ENCODE measurements at regions not wholly inside any gene's neighbourhood (a gene's known extent, or its start where the extent isn't known, plus 50 kb on each side); places are given as distances from the start of the nearest gene placed in this dataset.
"Not testable (repeated sequence)": the region's sequence is repeated elsewhere in the genome, so short reads cannot be mapped to it uniquely, and the experiment has no call there.

DNA sequence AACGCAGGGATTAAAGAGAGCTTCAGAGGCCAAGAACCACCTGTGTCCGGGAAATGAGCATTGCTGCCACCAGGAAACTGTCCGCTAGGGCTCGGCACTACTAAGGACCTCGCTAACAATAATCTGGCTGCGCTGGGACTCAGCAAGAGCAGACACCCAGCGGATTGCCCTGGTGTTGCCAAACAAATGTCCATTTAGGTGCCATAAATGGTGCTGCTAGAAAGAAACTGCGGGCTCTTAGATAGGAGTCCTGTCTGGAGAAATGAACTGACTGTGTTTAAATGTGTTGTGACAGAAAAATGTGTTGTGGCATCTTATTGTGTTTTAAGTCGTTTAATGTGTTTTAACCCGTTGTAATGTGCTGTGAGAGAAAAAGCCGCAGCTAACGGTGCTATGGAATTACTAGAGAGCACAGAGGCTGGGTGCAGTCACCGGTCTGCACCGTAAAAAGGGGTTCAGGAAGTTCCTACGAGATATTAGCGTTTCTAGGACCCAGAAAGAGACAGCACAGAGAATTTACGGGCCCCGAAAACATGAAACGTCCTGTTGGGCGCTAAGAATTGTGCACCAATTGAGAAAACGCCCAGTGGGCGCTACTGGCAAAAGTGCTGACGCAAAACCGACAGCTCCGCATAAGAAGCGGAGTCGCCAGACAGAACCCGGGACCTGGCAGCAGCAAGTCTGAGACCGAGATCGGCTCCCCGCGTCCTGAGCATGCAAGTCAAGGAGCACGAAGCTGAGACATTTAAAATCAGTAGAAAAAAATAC is 90.6 kb downstream of the ANXA2R start:
- peak; percentile 23 to 93 (median 61) for DNase-seq

DNA sequence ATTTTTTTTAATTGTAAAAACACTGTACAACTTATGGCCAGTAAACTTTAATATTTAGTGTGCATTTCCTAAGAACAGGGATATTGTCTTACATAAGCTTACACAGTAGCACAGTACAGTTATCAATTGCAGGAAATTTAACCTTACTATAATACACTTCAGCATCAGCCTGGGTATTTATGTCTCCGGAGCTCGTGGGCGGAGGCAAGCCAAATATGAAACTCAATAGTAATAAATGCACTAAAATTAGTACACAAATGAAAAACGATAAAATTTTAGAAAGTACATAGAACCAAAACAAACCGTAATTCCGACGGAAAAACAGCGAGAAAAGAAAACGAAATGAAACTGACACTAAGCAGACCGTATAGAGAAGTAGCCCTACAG is 91.2 kb downstream of the ANXA2R start:
- DNase-seq, result peak in 1 of 5 experiments; percentile 36

DNA sequence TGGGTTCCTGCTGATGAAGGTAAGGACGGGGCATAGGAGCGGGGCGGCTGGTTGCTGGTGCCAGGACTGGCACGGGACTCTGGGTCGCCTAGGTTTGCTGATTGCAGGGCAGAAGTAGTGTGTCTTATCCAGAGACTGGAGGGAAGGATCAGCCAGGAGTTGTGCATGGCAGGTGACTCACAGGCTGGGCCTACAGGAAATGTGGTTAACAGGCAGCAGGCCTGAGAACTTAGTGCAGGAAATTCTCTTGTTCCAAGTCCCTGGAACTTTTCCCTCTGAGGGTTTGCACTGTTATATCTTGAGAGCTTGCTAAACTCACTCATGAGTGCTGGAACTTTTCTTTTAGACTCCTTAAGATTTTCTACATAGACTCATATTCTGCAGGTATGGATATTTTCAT is 95.1 kb downstream of the ANXA2R start:
- no peak for DNase-seq

DNA sequence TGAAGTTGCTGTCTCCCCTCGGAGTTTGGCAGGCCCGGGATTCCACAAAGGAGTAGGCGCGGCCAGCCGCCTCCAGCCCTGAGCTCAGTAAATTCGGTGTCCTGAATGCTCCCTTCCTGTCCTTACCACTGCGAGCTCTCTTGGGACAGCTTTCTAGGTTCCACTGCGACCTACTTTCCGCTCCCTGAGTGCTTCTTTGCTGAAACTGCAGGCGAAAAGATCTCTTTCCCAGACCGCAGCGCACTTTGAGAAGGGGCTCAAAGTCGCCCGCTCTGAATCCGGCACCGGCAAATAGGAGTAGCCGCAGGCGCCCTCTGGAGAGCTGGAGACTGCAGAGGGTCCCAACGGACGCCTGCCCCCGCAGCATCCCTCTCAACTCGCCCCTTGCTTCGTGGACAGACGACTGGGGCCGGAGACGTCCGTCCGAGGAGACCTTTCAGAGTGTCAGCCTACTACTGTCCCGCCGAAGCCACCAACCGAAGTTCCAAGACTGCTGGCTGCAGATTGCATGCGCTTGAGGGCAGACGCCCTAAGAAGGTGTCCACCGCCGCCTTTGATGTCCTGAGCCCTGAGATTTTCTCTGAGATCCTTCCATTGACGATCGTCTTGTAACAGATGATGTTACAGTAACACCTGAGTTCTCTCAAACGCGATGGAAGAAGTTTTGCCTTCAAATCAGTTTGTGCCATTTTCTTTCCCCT is 96.0 kb downstream of the ANXA2R start:
- no peak for DNase-seq

DNA sequence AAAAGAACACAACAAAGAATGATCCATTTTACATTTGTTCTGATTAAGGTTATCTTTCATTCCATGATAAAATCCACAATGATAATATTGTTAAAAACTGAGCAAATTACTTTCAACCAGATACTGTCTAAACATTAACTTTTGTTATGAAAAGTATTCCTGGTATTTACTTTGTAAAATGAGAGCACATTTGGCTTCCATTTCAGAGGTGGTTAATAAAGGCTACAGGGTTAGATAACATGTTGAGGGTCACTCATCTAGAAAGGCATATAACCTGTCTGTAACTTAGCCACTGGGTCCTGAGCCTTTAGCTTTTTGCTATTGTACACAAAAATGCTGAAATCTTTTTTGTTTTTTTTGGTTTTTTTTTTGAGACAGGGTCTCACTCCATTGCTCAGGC is 99.3 kb downstream of the ANXA2R start:
- no peak for DNase-seq

DNA sequence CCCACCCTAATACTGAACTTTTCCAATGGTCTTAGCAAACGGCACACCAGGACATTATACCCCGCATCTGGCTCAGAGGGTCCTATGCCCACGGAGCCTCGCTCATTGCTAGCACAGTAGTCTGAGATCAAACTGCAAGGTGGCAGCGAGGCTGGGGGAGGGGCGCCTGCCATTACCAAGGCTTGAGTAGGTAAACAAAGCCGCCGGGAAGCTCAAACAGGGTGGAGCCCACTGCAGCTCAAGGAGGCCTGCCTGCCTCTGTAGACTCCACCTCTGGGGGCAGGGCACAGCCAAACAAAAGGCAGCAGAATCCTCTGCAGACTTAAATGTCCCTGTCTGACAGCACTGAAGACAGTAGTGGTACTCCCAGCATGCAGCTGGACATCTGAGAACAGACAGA is 108.1 kb downstream of the ANXA2R start:
- not testable (repeated sequence) for DNase-seq

DNA sequence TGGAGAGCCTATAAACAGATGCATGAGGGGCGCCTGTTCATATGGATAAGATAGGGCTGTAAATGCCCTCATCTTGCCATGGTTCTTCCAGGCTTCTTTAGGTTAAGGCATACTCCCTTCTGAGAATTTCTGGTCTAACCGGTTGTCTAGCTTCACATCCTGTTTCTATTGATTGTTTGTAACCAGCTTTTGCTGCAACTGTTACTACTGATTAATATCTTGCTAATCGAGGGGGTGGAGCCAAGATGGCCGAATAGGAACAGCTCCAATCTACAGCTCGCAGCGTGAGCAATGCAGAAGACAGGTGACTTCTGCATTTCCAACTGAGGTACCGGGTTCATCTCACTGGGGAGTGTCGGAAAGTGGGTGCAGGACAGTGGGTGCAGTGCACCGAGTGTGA is 108.7 kb downstream of the ANXA2R start:
- not testable (repeated sequence) for DNase-seq

DNA sequence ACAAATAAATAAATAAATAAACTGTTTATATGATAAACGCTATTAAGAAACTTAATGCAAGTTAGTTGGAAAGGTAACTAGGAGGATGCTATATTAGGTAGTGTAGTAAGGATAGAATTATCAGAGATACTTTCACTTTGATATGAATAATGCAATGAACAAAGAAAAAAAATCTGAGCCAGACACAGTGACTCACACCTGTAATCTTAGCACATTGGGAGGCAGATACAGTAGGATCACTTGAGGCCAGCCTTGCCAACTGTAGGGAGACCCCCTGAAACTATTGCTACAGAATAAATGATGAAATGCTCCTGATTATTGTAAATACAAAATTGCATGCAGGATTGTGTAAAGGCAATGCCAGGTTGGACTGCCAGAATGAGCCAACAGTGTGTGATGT is 109.2 kb downstream of the ANXA2R start:
- no peak for DNase-seq

DNA sequence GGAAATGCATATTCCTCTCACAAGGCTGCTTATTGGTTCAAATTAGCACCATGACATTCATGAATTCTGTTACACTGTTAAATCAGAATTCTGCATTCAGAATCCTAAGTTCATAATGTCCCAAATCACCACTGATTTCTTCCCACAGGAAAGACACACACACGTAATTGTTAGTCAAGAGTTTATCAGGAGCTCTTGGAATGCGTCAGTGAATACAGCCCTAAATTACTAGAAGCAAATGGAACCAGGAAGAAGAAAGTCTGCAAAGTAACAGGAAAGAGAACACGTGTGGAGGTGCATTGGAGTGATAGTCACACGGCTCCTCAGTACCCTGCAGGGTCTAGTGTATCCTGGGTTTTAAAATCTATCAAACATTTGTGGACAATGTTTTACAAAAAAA is 110.2 kb downstream of the ANXA2R start:
- no peak for DNase-seq

DNA sequence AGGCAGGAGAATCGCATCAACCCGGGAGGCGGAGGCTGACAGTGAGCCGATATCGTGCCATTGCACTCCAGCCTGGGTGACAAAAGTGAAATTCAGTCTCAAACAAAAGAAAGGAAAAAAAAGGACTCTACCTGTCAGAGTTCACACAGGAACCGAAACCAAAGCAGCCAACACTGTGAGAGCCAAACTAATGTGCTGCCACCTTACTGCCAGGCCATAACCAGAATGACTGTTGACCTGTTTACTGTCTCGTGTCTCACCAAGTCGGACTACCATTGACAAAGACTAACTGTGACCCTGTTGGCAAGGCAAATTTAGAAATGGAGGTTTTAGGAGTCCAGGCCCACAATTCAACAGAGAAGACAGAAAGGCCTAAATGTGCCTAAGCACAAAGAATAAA is 112.4 kb downstream of the ANXA2R start:
- DNase-seq, result no peak

DNA sequence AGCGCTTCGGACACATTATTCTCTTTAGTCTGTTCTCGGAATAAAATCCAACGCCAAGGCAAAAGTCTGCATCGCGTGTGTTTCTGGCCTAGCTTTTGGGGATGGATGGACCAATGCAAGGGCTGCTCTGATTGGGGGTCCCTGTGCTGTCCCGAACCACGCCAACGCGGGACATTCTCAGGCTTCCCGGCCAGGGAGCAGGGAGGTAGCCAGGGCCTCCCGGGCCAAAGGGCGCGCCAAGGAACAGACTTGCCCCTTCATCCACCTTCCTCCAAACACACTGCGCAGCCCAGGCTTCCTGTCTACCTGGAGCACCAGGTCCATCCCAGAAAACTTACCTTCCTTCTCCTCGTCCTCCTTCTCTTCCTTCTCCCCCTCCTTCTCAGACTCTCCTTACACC is 113.0 kb upstream of the SELENOP start:
- DNase-seq, result no peak

DNA sequence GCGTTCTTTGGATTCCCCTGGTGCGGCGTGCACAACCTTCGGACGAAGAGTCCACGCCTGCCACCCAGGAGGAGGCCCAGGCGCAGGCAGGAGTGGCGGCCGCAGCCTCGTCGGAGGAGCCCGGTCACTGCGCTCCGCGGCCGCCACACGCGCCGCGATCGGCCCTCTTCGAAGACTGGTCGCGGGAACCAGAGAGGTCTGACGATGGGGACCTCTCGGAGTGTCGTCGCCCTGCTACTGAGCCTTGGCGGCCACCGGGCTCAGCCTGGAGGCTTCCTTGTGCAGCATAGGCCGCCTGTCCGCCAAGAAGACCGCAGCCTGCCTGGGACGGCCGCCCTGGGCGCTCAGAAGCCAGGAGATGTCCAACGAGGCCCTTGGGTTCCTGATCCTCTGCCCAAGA is 112.5 kb upstream of the SELENOP start:
- no peak for DNase-seq

DNA sequence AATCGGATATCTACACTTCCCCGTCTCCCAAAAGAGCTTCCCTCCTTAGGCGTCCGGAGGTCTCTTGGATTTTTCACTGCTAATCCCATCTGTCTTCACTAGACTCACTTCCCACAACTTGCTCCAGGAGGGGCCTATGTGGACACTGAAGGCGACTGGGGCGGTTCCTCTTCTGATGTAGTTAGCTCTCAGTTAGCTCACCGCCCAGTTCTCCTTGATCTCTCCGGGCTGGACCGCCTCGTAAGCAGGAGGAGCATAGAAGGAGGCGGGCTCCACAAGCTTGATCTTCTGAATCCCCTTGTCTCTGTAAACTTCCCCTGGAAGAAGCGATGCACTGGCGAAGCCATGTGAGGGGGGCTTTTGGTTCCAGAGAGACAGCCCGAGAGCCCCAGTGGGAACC is 112.0 kb upstream of the SELENOP start:
- DNase-seq, result no peak

DNA sequence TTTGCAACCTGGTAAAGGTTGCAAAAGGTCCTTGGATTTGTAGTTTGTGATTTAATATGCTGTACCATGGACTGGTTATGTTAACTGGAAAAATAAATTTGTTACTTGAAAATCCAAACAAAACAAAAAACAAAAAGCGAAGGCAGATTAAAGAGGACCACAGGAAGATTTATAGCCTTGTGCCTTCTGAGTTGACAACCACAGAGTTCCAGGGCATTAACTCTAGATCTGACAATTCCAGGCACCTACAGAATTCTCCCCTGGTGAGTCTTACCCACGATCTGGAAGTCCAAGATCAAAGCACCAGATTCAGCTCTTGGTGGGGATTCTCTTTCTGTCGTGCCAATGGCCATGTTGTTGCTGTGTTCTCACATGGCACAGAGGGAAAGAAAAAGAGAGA is 107.9 kb upstream of the SELENOP start:
- DNase-seq, result no peak

DNA sequence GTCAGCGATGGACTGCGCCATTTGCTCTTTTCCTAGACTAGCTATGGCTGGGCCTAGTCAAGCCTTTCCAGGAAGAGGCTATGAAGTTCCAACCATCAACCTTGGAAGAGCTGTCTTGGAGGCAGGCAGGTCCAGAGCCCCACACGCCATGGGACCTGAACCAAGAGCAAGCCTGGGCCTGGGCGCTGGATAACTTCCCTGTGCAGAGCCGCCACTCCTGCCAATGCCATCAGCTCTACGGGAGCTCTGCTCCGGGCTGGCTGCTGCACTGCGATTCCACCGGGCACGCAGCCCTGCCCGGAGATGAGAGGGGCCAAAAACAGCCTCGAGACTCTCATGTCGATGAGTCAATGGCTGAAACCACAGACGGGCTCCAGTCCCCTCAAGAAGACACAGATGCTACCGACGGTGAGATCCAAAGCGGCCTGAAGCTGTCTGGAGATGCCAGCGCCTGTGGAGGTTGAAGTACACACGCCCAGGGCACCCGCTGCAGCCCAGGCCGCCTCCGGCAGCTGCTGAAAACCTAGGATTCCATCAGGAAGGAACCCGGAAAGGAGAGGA is 103.7 kb upstream of the SELENOP start:
- DNase-seq, result no peak

DNA sequence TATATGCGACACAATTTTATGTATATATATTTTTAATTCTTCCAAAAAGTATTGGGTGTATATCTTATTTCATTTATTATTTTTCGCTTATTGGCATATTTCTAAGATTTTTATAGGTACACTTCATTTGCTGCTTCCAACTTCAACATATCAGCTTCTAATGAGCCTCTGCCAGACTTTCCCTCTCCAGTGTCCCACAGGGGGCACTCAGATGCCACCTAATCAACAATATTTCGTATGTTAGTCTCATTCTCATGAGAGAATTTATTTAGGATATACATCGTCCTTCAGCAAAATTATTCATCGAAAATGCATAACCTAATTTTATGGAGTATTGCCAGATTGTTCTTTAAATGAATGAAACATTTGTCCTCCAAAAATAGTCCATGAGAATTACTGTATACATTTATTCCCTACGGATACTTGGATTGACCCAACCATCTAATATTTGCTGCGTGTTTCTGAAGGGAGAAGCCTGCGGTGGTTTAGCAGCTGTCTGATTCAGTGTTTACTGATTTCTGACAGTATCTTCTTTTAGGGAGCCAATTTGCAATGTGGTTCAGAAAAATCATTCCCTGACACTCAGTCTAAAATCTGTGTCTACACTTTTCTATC is 100.6 kb upstream of the SELENOP start:
- DNase-seq, result peak in 4 of 5 experiments; percentile 20 to 66 (median 28)

DNA sequence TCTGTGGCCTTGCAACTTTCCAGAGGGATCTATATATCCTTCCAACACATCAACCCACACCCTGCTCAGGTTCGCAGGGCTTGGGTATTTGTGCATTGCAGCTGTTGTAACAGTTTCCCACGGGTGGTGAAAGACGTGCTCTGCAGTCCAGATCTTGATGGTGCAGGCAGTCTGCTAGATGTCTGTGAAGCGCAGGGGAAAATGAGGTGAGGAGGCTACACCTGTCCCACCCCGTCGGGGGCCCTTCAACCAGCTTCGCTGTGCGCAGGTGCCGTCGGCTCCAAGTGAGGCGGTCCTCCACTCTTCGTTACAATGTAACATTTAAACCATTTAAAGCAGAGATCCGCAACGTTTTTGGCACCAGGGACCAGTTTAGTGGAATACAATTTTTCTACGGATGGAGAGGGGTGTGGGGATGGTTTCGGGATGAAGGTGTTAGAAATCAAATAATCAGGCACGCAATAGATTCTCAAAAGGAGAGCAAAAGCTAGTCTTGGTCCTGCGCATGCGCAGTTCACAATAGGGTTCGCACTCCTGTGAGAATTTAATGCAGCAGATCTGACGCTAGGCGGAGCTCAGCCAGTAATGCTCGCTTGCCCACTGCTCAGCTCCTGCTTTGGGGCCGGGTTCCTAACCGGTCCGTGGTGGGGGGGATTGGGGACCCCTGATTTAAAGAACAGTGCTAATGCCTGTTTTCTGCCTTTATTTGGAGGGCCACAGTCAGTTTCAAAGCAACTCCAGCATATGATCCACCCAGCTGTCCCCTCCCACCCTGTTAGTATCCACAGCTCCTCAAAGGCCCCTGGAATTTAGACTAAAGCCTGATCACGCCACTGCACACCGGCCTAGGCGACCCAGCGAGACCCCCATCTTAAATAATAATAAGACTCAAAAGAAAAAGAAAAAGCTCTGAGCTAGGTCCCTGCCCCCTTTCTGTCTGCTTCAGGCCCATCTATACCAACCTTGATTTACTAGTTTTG is 97.1 kb upstream of the SELENOP start:
- peak; percentile 66 to 92 (median 84) for DNase-seq

DNA sequence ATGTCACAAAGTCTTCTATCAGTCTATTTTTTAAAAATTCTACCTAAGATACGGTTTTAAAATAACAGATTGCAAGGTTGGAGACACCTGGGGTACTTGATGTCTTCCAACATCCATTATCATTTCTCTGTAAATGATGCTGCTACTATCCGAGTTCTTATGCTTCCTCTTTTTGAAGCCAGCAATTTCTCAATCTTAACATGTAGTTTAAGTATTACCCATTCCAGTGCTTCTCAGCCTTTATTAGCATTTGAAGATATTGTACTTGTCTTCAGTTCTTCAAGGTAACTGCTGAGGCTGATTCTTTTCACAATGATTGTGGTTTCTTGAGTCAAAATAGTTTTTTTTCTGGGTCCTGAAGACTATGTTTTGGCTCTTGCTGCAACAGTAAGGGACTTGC is 96.4 kb upstream of the SELENOP start:
- no peak for DNase-seq

DNA sequence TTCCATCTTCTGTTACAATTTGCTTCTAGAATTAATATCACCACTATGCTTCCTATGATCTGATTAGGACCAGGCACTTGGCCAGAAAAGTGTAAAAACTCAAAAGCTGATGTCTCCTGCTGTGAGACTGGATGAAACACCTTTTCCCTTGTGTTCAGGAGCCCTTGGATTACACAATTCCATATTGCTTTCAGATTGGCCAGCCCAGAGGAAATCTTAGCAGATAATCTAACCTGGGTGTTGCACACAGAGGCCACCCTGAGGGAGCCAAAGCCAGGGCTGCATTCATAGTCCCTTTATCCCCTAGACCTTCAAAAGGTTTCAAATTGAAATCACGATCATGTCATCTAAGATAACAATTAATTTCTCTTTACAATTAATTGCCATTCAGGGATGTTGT is 94.1 kb upstream of the SELENOP start:
- no peak for DNase-seq

DNA sequence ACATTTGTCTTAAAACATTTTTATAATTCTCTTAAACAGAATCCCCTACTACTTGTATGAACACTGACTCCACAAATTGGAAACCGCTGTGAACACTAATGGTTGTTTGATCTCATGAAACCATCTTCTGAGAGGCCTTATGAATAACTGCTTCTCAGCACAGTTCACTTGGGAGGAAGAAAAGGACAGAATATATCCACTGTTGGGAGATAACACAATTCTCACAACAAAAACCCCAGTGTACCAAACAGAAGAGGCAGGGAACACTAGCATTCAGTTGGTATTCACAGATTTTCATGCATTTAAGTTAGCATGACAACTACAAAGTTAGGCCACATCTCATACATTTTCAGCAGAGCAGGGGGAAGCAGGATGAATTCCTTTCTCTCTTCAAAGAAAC is 89.0 kb upstream of the SELENOP start:
- no peak for DNase-seq

DNA sequence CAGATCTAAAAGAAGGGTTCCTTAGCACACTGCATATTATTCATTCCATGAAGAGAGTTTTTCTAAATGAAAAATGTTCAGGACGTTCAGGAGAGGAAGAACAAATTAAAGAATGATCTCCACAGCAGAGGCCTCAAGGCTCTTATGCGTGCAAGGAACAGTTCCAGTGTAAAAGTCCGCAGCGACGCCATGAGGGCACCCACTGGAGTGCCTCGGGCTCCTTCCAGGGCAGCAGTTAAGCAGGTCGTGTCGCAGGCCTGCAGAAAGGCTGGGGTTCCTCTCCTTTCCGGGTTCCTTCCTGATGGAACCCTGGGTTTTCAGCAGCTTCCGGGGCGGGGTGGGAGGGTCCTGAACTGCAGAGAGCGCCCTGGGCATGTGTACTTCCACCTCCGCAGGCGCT is 87.1 kb upstream of the SELENOP start:
- no peak for DNase-seq

DNA sequence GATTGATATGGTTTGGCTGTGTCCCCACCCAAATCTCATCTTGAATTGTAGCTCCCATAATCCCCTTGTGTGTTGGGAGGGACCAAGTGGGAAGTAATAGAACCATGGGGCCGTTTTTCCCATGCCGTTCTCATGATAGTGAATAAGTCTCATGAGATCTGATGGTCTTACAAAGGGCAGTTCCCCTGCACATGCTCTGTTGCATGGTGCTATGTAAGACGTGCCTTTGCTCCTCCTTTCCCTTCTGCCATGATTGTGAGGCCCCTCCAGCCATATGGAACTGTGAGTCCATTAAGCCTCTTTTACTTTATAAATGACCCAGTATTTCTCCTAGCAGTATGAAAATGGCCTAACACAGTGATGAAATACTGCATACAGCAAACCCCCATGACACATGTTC is 84.8 kb upstream of the SELENOP start:
- no peak for DNase-seq

DNA sequence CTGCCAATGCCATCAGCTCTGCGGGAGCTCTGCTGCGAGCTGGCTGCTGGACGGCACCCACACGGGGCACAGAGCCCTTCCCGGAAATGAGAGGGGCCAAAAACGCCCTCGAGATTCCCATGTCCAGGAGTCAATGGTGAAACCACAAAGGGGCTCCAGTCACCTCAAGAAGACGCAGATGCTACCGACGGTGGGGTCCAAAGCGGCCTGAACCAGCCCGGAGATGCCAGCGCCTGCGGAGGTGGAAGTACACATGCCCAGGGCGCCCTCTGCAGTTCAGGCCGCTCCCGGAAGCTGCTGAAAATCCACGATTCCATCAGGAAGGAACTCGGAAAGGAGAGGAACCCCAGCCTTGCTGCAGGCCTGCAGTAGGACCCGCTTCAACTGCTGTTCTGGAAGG is 82.4 kb upstream of the SELENOP start:
- DNase-seq, result no peak
